ENCODE measurements at regions not wholly inside any gene's neighbourhood (a gene's known extent, or its start where the extent isn't known, plus 50 kb on each side); places are given as distances from the start of the nearest gene placed in this dataset.
"Not testable (repeated sequence)": the region's sequence is repeated elsewhere in the genome, so short reads cannot be mapped to it uniquely, and the experiment has no call there.

DNA sequence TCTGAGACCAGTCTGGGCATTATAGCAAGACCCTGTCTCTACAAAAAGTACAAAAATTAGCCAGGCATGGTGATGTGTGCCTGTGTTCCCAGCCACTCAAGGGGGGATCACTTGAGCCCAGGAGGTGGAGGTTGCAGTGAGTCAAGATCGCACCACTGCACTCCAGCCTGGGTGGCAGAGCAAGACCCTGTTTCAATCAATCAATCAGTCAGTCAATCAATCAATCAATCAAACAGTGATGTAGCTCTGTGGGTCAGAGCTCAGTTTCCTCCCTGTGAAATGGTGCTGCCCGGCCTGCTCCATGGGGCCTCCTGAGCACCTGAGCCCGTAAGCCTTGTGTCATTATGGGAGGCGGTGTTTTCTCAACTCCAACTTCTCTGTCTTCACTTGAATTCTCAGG is 167.1 kb upstream of the CIBAR2 start:
- no peak for DNase-seq (ENCODE audit: extremely low read depth in 1 of 11, low read depth in 9 of 11, low spot score in 4 of 11)

DNA sequence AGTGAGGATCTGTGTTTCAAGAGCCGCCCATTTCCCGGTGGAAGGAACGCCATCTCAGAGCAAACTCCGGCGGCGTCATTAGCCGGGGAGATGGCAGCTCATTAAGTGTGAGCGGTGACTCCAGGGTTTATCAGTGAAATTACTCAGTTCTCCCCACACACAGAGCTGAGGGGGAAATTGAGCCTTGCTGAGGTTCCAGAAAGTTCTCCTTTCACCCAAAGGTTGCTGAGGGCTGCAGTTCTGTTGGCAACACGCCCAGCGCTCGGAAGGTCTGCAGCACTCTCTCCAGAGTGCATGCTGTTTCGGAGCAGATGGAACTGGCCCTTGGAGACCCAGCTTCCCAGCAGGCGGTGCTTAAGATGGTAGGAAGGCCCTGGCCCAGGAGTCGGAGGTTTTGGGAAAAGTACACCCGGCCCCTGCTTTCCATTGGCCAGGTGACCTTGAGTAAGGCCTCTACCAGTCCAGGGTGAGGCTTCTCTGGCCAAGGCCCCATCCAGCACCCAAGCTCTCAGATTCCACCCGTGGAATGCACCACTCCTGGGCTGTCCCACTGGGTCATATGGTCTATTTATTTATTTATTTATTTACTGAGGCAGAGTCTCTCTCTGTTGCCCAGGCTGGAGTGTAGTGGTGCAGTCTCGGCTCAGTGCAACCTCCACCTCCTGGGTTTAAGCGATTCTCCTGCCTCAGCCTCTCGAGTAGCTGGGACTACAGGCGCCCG is 167.7 kb upstream of the CIBAR2 start:
- peak in 1 of 11 donors; percentile 43 for DNase-seq (ENCODE audit: extremely low read depth in 1 of 11, low read depth in 9 of 11, low spot score in 4 of 11)

DNA sequence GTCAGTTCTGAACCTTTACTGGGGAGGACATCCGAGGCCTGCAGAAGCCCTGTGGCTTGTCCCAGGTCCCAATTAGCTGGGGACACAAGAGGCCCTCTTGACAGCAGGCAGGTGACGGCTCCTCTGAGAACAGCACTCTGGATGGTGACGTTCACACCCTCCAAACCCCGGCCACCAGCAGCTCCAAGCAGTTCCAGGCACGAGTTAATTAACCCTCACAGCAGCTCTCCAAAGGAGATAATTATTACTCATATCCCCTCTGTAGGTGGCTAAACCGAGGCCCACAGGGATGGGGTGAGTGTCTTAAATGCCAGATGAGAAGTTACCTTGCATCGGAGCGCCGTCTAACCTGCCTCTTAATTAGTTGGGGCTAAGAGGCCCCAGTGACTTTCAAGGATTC is 168.9 kb upstream of the CIBAR2 start:
- no peak for DNase-seq (ENCODE audit: extremely low read depth in 1 of 11, low read depth in 9 of 11, low spot score in 4 of 11)

DNA sequence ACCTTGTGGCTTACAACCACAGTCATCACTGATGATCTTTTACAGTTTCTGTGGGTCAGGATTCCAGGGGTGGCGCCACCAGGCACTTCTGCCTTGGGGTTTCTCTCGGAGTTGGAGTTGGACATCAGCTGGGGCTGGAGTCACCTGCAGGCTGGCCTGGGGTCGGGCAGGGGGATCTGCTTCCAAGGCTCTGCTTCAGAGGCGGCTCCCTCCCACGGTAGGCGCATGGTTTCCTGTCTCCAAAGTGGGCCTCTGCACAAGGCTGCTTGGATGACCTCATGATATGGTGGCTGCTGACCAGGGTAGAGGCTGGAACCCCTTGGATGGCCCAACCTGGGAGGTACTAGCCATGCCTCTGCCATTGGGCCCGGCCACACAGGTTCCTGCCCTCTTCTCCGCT is 170.6 kb upstream of the CIBAR2 start:
- no peak for DNase-seq (ENCODE audit: extremely low read depth in 1 of 11, low read depth in 9 of 11, low spot score in 4 of 11)

DNA sequence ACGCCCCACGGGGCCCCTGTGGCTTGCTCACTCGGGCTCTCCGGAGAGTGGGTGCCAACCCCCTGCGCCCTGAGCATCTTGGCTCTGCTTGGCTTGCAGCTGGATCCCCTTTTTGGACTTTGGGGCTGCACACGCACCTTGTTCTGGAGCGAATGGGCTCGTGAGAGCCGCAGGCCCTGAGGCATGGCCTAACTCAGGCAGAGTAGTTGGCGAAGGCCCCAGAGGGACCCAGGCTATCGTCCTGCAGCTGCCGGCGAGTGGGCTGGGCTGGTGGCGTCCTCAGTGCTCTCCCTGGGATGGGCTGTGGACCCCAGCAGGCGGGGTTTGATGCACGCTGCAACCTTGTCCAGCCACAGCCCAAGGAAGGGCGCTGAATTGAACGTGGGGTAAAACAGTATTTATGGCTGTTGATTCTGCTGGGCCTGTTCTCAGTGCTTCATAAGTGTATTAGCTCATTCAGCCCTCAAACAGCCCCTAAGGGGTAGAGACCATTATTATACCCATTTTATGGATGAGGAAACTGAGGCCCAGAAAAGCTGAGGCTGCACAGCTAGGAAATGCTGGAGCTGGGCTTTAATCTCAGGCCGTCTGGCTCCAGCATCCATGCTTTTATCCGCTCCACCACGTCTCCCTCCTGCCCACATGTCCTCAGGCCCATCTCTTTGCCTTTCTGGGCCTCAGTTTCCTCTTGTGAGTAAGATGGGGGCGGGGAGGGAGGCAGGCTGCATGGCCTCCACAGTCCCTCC is 171.2 kb upstream of the CIBAR2 start:
- no peak for DNase-seq (ENCODE audit: extremely low read depth in 1 of 11, low read depth in 9 of 11, low spot score in 4 of 11)

DNA sequence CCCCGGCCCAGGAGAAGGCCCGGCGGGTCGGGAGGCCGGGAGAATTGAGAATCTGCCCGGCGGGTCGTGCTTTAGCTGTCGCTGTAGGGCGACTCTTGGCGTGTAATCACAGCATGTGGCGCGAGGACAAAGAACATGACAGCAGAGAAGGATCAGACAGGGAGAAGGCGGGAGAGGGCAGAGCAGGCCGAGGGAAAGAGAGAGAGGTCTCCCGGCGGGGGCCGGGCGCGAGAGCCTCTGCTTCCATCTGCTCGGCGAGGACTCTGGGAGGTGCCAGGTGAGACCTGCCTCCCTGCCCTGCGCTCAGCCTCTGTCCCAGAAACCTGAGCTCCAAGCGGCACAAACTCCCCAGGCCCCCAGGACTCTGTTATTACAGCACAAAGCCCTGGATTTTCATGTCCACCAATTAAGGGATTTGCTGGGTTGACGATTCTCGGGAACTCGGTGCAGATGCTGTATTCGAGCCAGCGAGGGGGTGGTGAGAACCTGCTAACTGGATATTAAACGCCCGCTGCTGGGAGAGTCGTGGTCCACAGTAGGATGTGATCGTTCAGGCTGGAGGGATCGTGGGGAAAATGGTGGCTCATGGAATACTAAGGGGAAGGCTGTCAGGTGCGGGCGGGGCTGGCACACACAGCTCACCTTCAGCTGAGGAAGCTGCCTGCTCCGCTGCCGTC is 172.0 kb upstream of the CIBAR2 start:
- DNase-seq (ENCODE audit: extremely low read depth in 1 of 11, low read depth in 9 of 11, low spot score in 4 of 11), result no peak

DNA sequence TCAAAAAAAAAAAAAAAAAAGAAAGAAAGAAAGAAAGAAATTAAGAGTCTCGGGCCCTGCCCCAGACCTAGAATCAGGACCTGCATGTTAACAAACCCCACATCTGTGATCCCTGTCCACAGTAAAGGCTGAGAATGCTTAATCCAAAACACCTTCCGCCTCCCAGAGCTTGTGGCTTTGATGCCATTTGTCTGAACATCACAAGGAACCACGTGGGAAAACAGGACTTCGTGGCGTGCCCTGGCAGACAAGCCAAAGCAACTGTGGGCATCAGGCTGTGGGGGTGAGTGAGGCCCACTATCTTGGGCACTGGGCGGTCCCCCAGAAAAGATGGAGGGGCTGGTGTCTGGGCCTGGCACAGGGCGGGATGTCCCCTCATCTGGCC is 173.4 kb upstream of the CIBAR2 start:
- DNase-seq (ENCODE audit: extremely low read depth in 1 of 11, low read depth in 9 of 11, low spot score in 4 of 11), result no peak

DNA sequence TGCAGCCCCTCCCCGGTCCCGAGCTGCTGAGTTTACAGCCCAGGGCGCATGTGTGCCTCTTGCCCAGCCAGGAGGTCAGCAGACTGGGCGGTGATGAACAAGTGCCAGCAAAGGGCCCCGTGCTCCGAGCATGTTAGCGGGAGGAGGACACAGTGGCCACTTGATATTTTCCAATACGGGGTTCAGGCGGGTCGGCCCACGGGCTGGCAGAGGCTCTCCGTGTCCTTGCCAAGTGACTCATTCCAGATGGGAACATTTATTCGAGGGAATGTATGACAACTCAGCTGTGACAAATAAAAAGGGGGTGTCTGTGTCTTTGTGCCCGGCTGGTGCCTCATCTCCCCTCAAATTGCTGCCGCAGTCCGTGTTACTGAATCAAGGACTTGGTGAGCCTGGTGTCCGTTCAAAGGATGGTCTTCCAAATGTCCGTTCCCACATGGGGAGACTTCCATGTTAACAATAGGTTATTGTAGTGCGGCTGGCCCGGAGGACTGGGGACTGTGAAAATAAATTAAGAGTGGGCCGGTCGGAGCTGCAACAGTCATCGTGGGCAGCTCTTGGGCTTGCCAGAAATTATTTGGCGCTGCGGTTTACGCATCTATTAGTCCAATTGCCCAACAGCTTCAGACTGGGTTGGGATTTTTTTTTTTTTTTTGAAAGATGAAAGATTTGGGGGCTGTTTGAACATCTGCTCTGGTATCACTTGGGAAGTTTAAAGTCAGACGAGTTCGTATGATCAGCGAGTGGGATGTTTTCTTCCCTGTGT is 174.0 kb upstream of the CIBAR2 start:
- DNase-seq (ENCODE audit: extremely low read depth in 1 of 11, low read depth in 9 of 11, low spot score in 4 of 11), result no peak

DNA sequence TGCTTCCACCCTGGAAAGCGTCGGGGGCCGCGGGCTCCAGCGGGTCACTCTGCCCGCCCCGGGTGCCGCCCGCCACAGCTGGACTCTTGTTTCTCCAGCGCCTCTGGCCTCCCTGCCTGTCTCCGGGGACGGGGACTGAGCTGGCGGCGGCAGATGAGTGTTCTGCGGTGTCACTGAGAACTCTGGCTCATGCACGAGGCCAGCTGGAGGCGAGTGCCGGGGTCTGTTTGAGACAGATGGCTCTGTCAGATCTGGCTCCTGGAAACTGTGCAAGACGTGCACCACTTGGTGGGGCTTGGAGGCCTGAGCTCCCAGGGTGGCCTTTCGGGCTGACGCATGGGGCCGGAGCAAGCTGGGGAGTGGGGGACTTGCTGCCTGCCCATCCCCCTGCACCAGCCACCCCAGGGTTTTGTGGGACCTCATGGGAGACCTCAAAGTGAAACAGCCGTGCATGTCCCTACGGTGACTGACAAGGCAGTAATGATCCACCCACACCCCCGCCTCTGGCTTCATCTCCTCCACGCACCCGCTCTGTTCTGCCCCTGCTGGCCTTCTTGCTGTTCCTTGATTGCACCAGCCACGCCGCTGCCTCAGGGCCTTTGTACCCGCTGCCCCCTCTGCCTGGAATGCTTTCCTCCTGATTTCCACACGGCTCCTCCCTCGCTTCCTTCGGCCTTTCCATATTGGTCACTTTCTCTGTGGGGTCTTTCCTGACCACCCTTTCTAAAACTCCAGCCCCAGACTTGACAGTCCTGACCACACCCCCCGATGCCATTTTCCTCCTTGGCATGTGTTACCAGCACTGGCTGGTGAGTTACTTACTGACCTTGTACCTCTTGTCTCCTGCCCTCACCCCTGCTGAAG is 174.9 kb upstream of the CIBAR2 start:
- peak in 4 of 11 donors; percentile 67 to 79 (median 76) for DNase-seq (ENCODE audit: extremely low read depth in 1 of 11, low read depth in 9 of 11, low spot score in 4 of 11)

DNA sequence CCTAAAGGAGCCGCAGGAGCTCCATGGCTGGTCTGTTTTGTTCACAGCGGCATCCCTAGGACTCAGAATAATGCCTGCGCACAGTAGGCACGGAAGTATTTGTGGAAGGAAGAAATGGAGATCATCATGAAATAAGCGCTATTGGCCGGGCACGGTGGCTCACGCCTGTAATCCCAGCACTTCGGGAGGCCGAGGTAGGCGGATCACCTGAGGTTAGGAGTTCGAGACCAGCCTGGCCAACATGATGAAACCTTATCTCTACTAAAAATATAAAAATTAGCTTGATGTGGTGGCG is 175.5 kb upstream of the CIBAR2 start:
- DNase-seq (ENCODE audit: extremely low read depth in 1 of 11, low read depth in 9 of 11, low spot score in 4 of 11), result not testable (repeated sequence)

DNA sequence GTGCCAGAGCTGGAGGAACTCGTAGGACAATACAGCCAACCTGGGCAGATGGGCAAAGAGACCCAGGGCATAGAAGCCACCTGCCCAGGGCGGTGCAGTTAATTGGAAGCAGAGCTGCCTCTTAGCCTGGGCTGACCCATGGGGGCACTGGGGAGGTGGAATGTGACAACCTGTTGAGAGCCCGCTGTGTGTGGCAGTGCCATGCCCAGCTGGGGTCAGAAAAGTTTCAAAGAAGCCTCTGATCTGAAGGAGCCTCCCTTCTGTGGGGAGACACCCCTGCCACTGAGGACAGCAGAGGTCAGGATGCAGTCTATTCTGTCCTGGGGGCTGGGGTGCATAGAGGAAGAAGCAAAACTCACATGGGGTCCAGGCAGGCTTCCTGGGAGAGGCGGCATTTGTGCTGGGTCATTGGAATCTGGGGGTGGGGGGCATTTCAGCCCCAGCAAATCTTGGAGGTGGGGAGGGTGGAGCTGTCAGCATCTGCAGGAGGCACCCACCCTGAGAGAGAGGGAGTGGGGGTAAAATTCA is 176.1 kb upstream of the CIBAR2 start:
- no peak for DNase-seq (ENCODE audit: extremely low read depth in 1 of 11, low read depth in 9 of 11, low spot score in 4 of 11)

DNA sequence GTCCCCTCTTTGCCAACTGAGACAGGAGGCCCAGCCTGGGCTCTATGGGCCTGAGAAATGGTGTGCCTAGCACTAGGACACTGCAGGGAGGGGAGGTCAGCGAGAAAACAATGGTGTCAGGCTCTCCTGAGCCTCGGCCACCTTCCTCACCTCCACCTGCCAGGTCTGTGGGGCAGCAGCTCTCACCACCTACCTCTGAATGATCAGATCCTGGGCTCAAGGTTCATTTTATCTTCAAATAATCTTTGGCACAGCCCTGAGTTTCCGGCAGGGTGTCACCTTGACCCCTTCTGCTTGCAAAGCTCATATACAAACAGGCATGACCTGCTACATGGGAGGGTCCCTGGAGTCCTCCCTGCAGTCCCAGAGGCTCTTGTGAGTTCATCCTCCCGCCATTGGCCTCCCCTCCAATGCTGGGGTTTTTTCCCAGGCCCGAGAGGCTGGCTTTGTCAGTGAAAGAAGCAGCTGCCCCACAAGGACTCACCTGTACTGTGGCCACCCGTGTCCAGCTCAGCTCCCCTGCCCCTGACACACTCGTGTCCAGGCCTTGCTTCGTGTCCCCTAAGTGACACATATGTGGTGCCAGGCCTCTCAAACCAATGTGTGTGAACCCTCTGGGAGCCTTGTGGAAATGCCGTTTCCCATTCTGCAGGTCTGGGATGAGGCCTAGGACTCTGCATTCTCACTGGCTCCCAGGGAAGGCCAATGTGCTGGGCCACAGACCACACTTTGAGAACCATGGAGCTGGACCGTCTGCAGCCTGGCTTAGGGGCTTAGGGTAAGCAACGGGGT is 176.8 kb upstream of the CIBAR2 start:
- DNase-seq (ENCODE audit: extremely low read depth in 1 of 11, low read depth in 9 of 11, low spot score in 4 of 11), result no peak

DNA sequence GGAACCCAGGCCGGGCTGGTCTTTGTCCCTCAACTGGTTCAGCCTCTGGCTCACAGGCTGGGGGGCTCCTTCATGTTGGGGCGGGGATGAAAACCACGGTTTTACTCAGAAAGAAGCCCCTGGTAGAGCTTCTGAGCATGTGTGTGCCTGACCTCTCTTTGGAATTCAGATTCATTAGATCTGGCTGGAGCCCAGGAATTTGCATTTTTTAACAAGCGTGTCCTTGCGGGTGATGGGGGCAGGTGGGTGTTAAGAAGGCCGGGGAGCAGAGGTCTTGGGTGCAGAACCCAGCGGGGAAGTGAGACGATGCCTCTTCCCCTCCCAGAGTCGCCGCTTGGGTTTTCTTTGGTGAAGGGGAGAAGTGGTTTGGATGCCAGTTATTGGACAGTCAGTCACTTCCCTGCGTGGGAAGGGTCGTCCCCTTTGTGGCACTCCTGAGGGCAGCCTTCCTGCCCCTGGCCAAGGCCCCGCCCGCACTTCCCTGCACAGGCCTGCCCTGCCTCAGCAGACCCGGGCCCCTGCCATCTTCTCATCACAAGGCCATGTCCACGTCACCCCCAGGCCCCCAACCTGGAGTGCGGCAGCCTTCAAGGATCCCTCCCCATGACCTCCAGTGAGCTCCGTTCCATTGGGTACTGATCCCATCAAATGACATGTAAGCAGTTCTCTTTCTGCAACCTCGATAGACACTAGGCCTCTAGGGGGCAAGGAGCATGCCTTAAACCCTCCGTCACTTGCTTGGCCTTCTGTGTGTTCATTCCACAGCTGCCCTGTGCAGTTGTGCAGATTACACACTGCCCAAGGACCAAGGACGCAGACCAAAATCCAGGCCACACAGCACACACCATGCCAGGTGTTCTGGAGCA is 177.7 kb upstream of the CIBAR2 start:
- DNase-seq (ENCODE audit: extremely low read depth in 1 of 11, low read depth in 9 of 11, low spot score in 4 of 11), result no peak

DNA sequence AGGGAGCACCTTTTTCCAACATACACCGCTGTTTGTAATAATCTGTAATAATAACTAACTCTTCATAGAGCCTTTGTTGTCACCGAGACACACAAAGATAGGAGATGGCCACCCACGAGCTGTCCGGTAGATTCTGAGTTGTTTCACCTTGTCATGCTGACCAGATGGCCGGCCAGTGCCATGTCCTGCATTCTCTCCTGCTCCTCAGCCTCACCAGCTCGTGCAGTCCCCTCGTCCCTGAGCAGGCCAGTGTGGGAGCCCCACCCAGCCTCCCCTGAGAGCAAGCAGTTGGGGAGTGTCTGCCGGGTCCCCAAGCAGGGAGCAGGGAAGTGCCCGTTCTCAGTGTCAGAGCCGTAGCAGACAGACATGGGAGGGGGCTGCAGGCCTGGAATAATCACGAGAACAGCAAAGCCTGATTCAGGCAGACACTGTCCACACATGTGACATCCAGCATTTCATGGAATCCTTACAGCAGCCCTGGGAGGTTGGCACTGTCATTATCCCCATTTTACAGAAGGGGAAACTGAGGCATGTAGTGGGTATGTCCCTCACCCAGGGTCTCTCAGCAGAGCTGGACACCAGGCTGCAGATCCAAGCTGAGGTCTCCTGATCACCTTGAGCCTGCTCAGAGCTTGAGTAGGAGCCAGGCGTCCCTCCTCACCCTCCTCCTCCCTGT is 178.5 kb upstream of the CIBAR2 start:
- no peak for DNase-seq (ENCODE audit: extremely low read depth in 1 of 11, low read depth in 9 of 11, low spot score in 4 of 11)

DNA sequence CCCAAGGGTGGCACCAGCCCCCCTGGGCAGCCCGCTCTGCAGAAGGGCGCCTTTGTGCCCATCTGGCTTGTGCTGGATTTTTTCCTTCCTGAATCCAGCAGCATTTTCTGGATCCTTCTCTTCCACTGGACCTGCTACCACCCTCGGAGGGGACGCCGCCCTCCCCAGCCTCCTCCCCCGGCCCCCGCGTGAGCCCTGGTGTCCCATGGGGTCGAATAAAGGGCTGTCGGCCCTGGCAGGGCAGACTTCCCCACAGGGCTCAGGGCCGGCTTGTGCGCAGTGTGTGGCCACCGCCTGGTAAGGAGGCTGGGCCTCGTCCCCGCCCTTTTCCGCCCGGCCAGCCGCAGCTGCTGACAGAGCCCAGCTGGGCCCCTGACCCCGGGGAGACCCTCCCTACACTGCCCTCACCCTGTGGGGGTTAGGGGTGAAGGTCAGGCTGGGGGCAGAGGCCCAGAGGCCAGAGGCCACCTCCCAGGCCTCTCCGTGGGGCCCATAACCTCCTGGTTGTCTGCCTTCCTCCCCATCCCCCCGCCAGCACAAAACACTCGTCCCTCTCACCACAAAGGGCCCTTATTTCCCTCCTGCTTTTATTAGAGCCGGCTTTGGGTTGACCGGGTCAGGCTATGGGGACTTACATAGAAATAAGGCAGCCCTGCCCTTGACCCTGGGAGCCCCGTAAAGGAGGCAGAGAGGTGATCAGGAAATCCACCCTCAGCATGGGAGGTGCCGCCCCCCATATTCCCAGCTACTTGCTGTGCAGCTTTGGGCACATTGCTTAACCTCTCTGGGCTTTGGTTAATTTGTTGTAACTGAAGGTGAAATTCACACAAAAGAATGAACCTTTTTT is 179.3 kb upstream of the CIBAR2 start:
- DNase-seq (ENCODE audit: extremely low read depth in 1 of 11, low read depth in 9 of 11, low spot score in 4 of 11), result no peak

DNA sequence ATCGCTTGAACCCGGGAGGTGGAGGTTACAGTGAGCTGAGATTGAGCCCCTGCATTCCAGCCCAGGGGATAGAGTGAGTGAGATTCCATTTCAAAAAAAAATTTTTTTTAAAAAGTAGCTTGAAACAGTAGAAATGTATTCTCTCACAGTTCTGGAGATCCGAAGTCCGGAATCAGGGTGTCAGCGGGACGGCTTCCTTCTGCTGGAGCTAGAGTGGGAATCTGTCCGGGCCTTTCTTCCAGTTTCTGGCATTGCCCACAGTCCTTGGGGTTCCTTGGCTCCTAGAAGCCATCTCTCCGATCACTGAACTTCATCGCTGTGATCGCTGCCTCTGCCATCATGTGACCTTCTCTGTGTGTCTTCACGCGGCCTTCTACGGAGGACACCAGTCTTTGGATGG is 181.2 kb upstream of the CIBAR2 start:
- DNase-seq (ENCODE audit: extremely low read depth in 1 of 11, low read depth in 9 of 11, low spot score in 4 of 11), result no peak

All from renal cortex interstitium (tissue), 11 donors.